ENCODE measurements at regions not wholly inside any gene's neighbourhood (a gene's known extent, or its start where the extent isn't known, plus 50 kb on each side); places are given as distances from the start of the nearest gene placed in this dataset.

- no peak for DNase-seq (ENCODE audit: low spot score)
- in situ Hi-C loops (cut with MboI; ENCODE audit: low pct_unique_long_range_greater_than_20kb, low sequenced_read_pairs, unreplicated experiment) = no loop called here
- TF ChIP-seq CTCF (IDR thresholded peaks at IDR 0.05; ENCODE audit: extremely low read depth, insufficient read depth, missing control alignments) = no peak
These were observed 207.7 kb upstream of the KAZN start for GRCh38 chr1:14390816-14391215.

- DNase-seq (ENCODE audit: low spot score) = no peak
- in situ Hi-C loops (cut with MboI; ENCODE audit: low pct_unique_long_range_greater_than_20kb, low sequenced_read_pairs, unreplicated experiment) = no loop called here
These were observed 206.2 kb upstream of the KAZN start for GRCh38 chr1:14392161-14392858.

GRCh38 chr1:14392859-14393365 lies 205.6 kb upstream of the KAZN start:
- no peak for TF ChIP-seq CTCF (IDR thresholded peaks at IDR 0.05; ENCODE audit: extremely low read depth, insufficient read depth, missing control alignments)
- no peak for DNase-seq (ENCODE audit: low spot score)
- in situ Hi-C loops (cut with MboI; ENCODE audit: low pct_unique_long_range_greater_than_20kb, low sequenced_read_pairs, unreplicated experiment) = no loop called here

More at GRCh38 chr1:14392161-14392858, 206.2 kb upstream of the KAZN start:
- no peak for TF ChIP-seq CTCF (IDR thresholded peaks at IDR 0.05; ENCODE audit: extremely low read depth, insufficient read depth, missing control alignments)

- in situ Hi-C loops (cut with MboI; ENCODE audit: low pct_unique_long_range_greater_than_20kb, low sequenced_read_pairs, unreplicated experiment) = no loop called here
These were observed 202.4 kb upstream of the KAZN start for GRCh38 chr1:14396100-14396499.

GRCh38 chr1:14403961-14404645 lies 194.4 kb upstream of the KAZN start:
- in situ Hi-C loops (cut with MboI; ENCODE audit: low pct_unique_long_range_greater_than_20kb, low sequenced_read_pairs, unreplicated experiment) = no loop called here
- DNase-seq (ENCODE audit: low spot score) = no peak
- TF ChIP-seq CTCF (IDR thresholded peaks at IDR 0.05; ENCODE audit: extremely low read depth, insufficient read depth, missing control alignments) = no peak

More at GRCh38 chr1:14396100-14396499, 202.4 kb upstream of the KAZN start:
- TF ChIP-seq CTCF (IDR thresholded peaks at IDR 0.05; ENCODE audit: extremely low read depth, insufficient read depth, missing control alignments) = no peak
- no peak for DNase-seq (ENCODE audit: low spot score)

- no peak for DNase-seq (ENCODE audit: low spot score)
- TF ChIP-seq CTCF (IDR thresholded peaks at IDR 0.05; ENCODE audit: extremely low read depth, insufficient read depth, missing control alignments) = no peak
- in situ Hi-C loops (cut with MboI; ENCODE audit: low pct_unique_long_range_greater_than_20kb, low sequenced_read_pairs, unreplicated experiment) = no loop called here
These were observed 193.6 kb upstream of the KAZN start for GRCh38 chr1:14404862-14405301.

Measured in GM13977 (cell line).